A549 (cell line): ENCODE measurements at regions not wholly inside any gene's neighbourhood (a gene's known extent, or its start where the extent isn't known, plus 50 kb on each side); places are given as distances from the start of the nearest gene placed in this dataset.

Experiments used
- ATAC-seq, 2 experiments: fragments of 200-7000 bp in 1 of 2; fragments of >200 bp in 1 of 2; cut with Nextera tagmentation in 1 of 2; cut with Tn5 transposase in 1 of 2; 3 replicates each; pipeline versions ENCODE4 v1.8.0 to v1.9.1; 2018 to 2020; ENCODE audit warnings: mild to moderate bottlenecking in 1 of 2, moderate library complexity in 1 of 2
- CTCF ChIA-PET: fragments of 300-600 bp; sonication (Branson Sonifier 250); formaldehyde crosslinking; extraction: SDS; loops from one replicate; lab custom pipeline; 2021; ENCODE audit warnings: antibody characterized with exemption, inconsistent platforms; lab: Yijun Ruan, JAX
- POLR2A ChIA-PET: fragments of 350-600 bp; formaldehyde crosslinking; extraction: SDS; loops from one replicate; lab custom pipeline; 2021; ENCODE audit warnings: antibody characterized with exemption, inconsistent platforms; lab: Yijun Ruan, JAX
- DNase-seq, 2 experiments: peaks; one replicate each; pipeline versions ENCODE4 v3.0.0 to v3.0.0-alpha.2; 2011 to 2016; ENCODE audit warnings: low read depth in 1 of 2, low spot score in 1 of 2
- FAIRE-seq: peaks from 2 replicates; lab custom pipeline; 2011; peaks lifted over from hg19 to GRCh38; lab: Jason Lieb, UNC
- H3K27ac ChIP-seq, 2 experiments: fragments of >200 bp; sonication (Bioruptor Twin); formaldehyde crosslinking; 3 replicates each; pipeline ENCODE4 v1.5.1; 2016 to 2017
- H3K4me1 ChIP-seq: fragments of >200 bp; sonication (Bioruptor Twin); formaldehyde crosslinking; 3 replicates; pipeline ENCODE4 v1.6.1; 2016
- H3K4me2 ChIP-seq: fragments of >200 bp; sonication (Bioruptor Twin); formaldehyde crosslinking; 3 replicates; pipeline ENCODE4 v1.6.1; 2016
- H3K4me3 ChIP-seq: fragments of >200 bp; sonication (Bioruptor Twin); formaldehyde crosslinking; 3 replicates; pipeline ENCODE4 v1.5.1; 2016
- H3K9me3 ChIP-seq: fragments of >200 bp; sonication (Bioruptor Twin); formaldehyde crosslinking; 3 replicates; pipeline ENCODE4 v1.6.1; 2016
- ATOH8 ChIP-seq: fragments of 250-450 bp; sonication (Bioruptor Pico); IDR thresholded peaks from 2 replicates; pipeline ENCODE4 v1.5.0; 2020; ENCODE audit warnings: low read depth, mild to moderate bottlenecking, moderate library complexity
- BHLHE40 ChIP-seq: IDR thresholded peaks from 2 replicates; pipeline ENCODE4 v1.6.1; 2012; ENCODE audit warnings: low read depth, low read length, inconsistent platforms
- CBX2 ChIP-seq: fragments of 200-600 bp; sonication (generic); IDR thresholded peaks from 2 replicates; pipeline ENCODE4 v1.6.1; 2016; ENCODE audit warnings: low read depth, mild to moderate bottlenecking, borderline replicate concordance
- CBX8 ChIP-seq: fragments of 200-600 bp; sonication (generic); IDR thresholded peaks from 2 replicates; pipeline ENCODE4 v1.6.1; 2016
- CHD2 ChIP-seq: fragments of 150-350 bp; IDR thresholded peaks from 2 replicates; pipeline ENCODE4 v1.6.1; 2014; ENCODE audit warnings: low read length; ENCODE audit not compliant: partially characterized antibody
- CHD4 ChIP-seq: fragments of 200-600 bp; sonication (generic); IDR thresholded peaks from 2 replicates; pipeline ENCODE4 v1.6.1; 2016; ENCODE audit warnings: antibody characterized with exemption, mild to moderate bottlenecking, borderline replicate concordance
- E2F6 ChIP-seq: IDR thresholded peaks from 2 replicates; pipeline ENCODE4 v1.6.1; 2012; ENCODE audit warnings: low read depth, borderline replicate concordance
- EP300 ChIP-seq, 2 experiments: fragments of >200 bp; sonication (Bioruptor Twin); formaldehyde crosslinking; IDR thresholded peaks; 2 replicates in 1 of 2; 3 replicates in 1 of 2; pipeline ENCODE4 v1.6.1; 2016 to 2017
- HDAC2 ChIP-seq: fragments of 200-600 bp; sonication (generic); IDR thresholded peaks from 2 replicates; pipeline ENCODE4 v1.6.1; 2016
- KDM1A ChIP-seq: fragments of 200-600 bp; sonication (generic); IDR thresholded peaks from 2 replicates; pipeline ENCODE4 v1.6.1; 2016; ENCODE audit warnings: low read depth, mild to moderate bottlenecking
- MYC ChIP-seq: IDR thresholded peaks from 2 replicates; pipeline ENCODE4 v1.6.1; 2012; ENCODE audit warnings: mild to moderate bottlenecking, inconsistent platforms, low read length, improper control_type of control experiment, borderline replicate concordance
- PHF8 ChIP-seq: fragments of 200-600 bp; sonication (generic); IDR thresholded peaks from 2 replicates; pipeline ENCODE4 v1.6.1; 2016; ENCODE audit warnings: low read depth, mild to moderate bottlenecking, antibody characterized with exemption, moderate library complexity, borderline replicate concordance
- POLR2A ChIP-seq: IDR thresholded peaks from 2 replicates; pipeline ENCODE4 v1.6.1; 2012; ENCODE audit warnings: mild to moderate bottlenecking, low read length
- RARB ChIP-seq: fragments of 250-450 bp; sonication (Bioruptor Pico); IDR thresholded peaks from 2 replicates; pipeline ENCODE4 v1.8.0; 2021; ENCODE audit warnings: mild to moderate bottlenecking, moderate library complexity
- RFX5 ChIP-seq: fragments of 450-650 bp; IDR thresholded peaks from 2 replicates; pipeline ENCODE4 v1.7.1; 2014; ENCODE audit warnings: antibody characterized with exemption, mild to moderate bottlenecking, moderate library complexity
- RNF2 ChIP-seq: fragments of 200-600 bp; sonication (generic); IDR thresholded peaks from 2 replicates; pipeline ENCODE4 v1.6.1; 2016; ENCODE audit warnings: low read depth, mild to moderate bottlenecking, antibody characterized with exemption, moderate library complexity, borderline replicate concordance
- SMC3 ChIP-seq: fragments of >200 bp; sonication (Bioruptor Twin); formaldehyde crosslinking; IDR thresholded peaks from 3 replicates; pipeline ENCODE4 v1.6.1; 2018; ENCODE audit warnings: inconsistent platforms
- TFCP2L1 ChIP-seq: fragments of 250-450 bp; sonication (Bioruptor Pico); IDR thresholded peaks from 2 replicates; pipeline ENCODE4 v1.5.0; 2021; ENCODE audit warnings: mild to moderate bottlenecking
- TP53 ChIP-seq: fragments of 250-450 bp; sonication (Bioruptor Pico); IDR thresholded peaks from 2 replicates; pipeline ENCODE4 v1.5.0; 2021; ENCODE audit warnings: mild to moderate bottlenecking, moderate library complexity
- USF2 ChIP-seq: fragments of 450-650 bp; IDR thresholded peaks from 2 replicates; pipeline ENCODE4 v1.6.1; 2014; ENCODE audit warnings: antibody characterized with exemption
- ZC3H11A ChIP-seq: fragments of 450-650 bp; IDR thresholded peaks from 2 replicates; pipeline ENCODE4 v1.6.1; 2014; ENCODE audit warnings: antibody characterized with exemption, mild to moderate bottlenecking
- ZFP36 ChIP-seq: fragments of 450-650 bp; IDR thresholded peaks from 2 replicates; pipeline ENCODE4 v1.6.1; 2014; ENCODE audit warnings: borderline replicate concordance; ENCODE audit not compliant: partially characterized antibody
- ZNF302 ChIP-seq: fragments of 250-450 bp; sonication (Bioruptor Pico); IDR thresholded peaks from 2 replicates; pipeline ENCODE4 v1.9.0; 2021; ENCODE audit warnings: inconsistent platforms, mild to moderate bottlenecking, moderate library complexity
- WGBS: methylation state at CpG from one replicate; pipeline ENCODE4 v1.1.6; 2017; ENCODE audit errors: missing lambda C conversion rate; 5-methylcytosine and 5-hydroxymethylcytosine counted together
- TF ChIP-seq, protein P1 (sequence below): fragments of 200-600 bp; sonication (generic); IDR thresholded peaks from 2 replicates; pipeline ENCODE4 v1.6.1; 2016; ENCODE audit warnings: antibody characterized with exemption, mild to moderate bottlenecking, moderate library complexity
- TF ChIP-seq, protein P2 (sequence below): fragments of >200 bp; sonication (Bioruptor Twin); formaldehyde crosslinking; IDR thresholded peaks from 2 replicates; pipeline ENCODE4 v1.6.1; 2016
- TF ChIP-seq, protein P3 (sequence below): fragments of 250-450 bp; sonication (Bioruptor Pico); IDR thresholded peaks from 2 replicates; pipeline ENCODE4 v1.5.0; 2021; ENCODE audit warnings: mild to moderate bottlenecking, moderate library complexity, borderline replicate concordance

GRCh38 chr9:91116711-91117110, 245.0 kb downstream of the AUH start:
- H3K9me3 ChIP-seq: no peaks in the 10 kb centered on the region
- POLR2A ChIA-PET: no interaction called here
- no peak for TF ChIP-seq SMC3
- TF ChIP-seq RFX5: no peak
- no peak for TF ChIP-seq TFCP2L1 (CRISPR knock-in tag)
- no peak for TF ChIP-seq ZFP36
- no peak for TF ChIP-seq E2F6
- TF ChIP-seq USF2: no peak
- TF ChIP-seq CHD2: no peak
- TF ChIP-seq ZC3H11A: no peak
- TF ChIP-seq KDM1A: no peak
- TF ChIP-seq CBX8: no peak
- TF ChIP-seq, protein P1, sequence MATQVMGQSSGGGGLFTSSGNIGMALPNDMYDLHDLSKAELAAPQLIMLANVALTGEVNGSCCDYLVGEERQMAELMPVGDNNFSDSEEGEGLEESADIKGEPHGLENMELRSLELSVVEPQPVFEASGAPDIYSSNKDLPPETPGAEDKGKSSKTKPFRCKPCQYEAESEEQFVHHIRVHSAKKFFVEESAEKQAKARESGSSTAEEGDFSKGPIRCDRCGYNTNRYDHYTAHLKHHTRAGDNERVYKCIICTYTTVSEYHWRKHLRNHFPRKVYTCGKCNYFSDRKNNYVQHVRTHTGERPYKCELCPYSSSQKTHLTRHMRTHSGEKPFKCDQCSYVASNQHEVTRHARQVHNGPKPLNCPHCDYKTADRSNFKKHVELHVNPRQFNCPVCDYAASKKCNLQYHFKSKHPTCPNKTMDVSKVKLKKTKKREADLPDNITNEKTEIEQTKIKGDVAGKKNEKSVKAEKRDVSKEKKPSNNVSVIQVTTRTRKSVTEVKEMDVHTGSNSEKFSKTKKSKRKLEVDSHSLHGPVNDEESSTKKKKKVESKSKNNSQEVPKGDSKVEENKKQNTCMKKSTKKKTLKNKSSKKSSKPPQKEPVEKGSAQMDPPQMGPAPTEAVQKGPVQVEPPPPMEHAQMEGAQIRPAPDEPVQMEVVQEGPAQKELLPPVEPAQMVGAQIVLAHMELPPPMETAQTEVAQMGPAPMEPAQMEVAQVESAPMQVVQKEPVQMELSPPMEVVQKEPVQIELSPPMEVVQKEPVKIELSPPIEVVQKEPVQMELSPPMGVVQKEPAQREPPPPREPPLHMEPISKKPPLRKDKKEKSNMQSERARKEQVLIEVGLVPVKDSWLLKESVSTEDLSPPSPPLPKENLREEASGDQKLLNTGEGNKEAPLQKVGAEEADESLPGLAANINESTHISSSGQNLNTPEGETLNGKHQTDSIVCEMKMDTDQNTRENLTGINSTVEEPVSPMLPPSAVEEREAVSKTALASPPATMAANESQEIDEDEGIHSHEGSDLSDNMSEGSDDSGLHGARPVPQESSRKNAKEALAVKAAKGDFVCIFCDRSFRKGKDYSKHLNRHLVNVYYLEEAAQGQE: no peak
- no peak for TF ChIP-seq EP300 (IDR thresholded peaks at IDR 0.05)
- TF ChIP-seq RARB (CRISPR knock-in tag): no peak
- TF ChIP-seq MYC: no peak
- TF ChIP-seq BHLHE40: no peak
- no peak for TF ChIP-seq RNF2
- TF ChIP-seq, protein P2, sequence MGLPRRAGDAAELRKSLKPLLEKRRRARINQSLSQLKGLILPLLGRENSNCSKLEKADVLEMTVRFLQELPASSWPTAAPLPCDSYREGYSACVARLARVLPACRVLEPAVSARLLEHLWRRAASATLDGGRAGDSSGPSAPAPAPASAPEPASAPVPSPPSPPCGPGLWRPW: no peak
- no peak for TF ChIP-seq PHF8
- TF ChIP-seq HDAC2: no peak
- DNase-seq: no peak
- H3K4me2 ChIP-seq: no peak overlapping the region
- no peak for ATAC-seq
- FAIRE-seq: no peak
- CTCF ChIA-PET: no interaction called here
- peaks cover 14% of the 10 kb centered on the region for H3K4me1 ChIP-seq
- H3K4me3 ChIP-seq: no peak overlapping the region
- 78% methylated on average over 5 of the region's 5 CpGs for WGBS
- no peak overlapping the region for H3K27ac ChIP-seq

- no peak overlapping the region for H3K27ac ChIP-seq
- FAIRE-seq: no peak
These were observed 244.2 kb downstream of the AUH start for GRCh38 chr9:91117474-91117891.

More at GRCh38 chr9:91117474-91117891, 244.2 kb downstream of the AUH start:
- TF ChIP-seq, protein P2: no peak
- no peak for TF ChIP-seq POLR2A
- TF ChIP-seq TP53 (CRISPR knock-in tag): no peak
- no peak for TF ChIP-seq CHD4
- no peak for TF ChIP-seq ATOH8 (CRISPR knock-in tag)
- TF ChIP-seq CBX2: no peak
- TF ChIP-seq, protein P3, sequence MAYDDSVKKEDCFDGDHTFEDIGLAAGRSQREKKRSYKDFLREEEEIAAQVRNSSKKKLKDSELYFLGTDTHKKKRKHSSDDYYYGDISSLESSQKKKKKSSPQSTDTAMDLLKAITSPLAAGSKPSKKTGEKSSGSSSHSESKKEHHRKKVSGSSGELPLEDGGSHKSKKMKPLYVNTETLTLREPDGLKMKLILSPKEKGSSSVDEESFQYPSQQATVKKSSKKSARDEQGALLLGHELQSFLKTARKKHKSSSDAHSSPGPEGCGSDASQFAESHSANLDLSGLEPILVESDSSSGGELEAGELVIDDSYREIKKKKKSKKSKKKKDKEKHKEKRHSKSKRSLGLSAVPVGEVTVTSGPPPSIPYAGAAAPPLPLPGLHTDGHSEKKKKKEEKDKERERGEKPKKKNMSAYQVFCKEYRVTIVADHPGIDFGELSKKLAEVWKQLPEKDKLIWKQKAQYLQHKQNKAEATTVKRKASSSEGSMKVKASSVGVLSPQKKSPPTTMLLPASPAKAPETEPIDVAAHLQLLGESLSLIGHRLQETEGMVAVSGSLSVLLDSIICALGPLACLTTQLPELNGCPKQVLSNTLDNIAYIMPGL (CRISPR knock-in tag): no peak
- no peak for TF ChIP-seq ZNF302 (CRISPR knock-in tag)
- peaks cover 14% of the 10 kb centered on the region for H3K4me1 ChIP-seq
- POLR2A ChIA-PET: no interaction called here
- no peaks in the 10 kb centered on the region for H3K9me3 ChIP-seq
- CTCF ChIA-PET: no interaction called here
- no peak overlapping the region for H3K4me2 ChIP-seq
- ATAC-seq (no peak), DNase-seq (no peak)
- no peak overlapping the region for H3K4me3 ChIP-seq
- 97% methylated on average over 26 of the region's 29 CpGs for WGBS
